Gastroesophageal sphincter (tissue), 3 donors: ENCODE measurements at regions not wholly inside any gene's neighbourhood (a gene's known extent, or its start where the extent isn't known, plus 50 kb on each side); places are given as distances from the start of the nearest gene placed in this dataset.

ENCODE experiments used
- EP300 ChIP-seq: sonication (generic); formaldehyde crosslinking; IDR thresholded peaks from one replicate; pipeline ENCODE4 v1.6.1; 2017; ENCODE audit warnings: antibody characterized with exemption, mild to moderate bottlenecking
- TF ChIP-seq, protein P1 (sequence below), 4 experiments: fragments of 200-600 bp in 2 of 4; fragments of 450-650 bp in 2 of 4; sonication (generic) in 1 of 4; IDR thresholded peaks; one replicate each; pipeline ENCODE4 v1.5.1; 2017 to 2019; ENCODE audit warnings: antibody characterized with exemption in 4 of 4, mild to moderate bottlenecking in 2 of 4, moderate library complexity in 2 of 4

DNA sequence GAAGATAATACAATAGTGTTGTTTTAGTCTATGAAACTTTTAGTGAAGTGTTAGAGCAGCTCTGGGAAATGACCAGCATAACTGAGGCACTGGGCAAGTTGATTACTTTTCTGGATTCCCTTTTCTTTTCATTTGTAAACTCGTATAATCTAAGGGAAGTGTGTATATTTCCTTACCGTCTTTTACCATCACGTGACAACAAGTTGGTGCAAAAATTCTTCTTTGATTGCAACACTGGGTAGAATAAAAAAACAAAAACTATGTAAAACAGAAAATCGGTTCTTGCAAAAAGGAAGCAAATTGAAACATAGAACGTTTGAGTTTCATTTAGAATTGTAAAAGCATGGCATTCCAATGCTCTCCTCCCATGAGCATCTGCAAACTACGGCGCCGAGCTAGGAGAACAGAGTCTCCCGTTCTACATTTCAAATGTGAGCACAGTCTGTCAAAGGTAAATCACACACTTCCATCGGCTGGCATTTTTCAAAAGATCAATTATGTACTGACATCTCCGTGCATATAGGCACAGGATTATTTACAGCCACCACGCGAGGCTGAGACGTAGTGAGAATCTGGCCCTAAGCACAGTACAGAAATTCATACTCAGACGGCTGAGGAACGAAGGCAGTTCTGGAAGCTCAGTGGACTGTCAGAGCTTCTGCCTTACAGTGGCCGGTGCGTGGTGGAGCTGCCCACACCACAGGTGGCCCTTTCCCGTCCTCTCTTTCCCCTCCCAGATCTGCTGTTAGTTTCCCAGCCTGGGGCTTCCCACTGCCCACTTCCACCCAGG lies 314.0 kb downstream of the BMP7 start:
- TF ChIP-seq, protein P1, sequence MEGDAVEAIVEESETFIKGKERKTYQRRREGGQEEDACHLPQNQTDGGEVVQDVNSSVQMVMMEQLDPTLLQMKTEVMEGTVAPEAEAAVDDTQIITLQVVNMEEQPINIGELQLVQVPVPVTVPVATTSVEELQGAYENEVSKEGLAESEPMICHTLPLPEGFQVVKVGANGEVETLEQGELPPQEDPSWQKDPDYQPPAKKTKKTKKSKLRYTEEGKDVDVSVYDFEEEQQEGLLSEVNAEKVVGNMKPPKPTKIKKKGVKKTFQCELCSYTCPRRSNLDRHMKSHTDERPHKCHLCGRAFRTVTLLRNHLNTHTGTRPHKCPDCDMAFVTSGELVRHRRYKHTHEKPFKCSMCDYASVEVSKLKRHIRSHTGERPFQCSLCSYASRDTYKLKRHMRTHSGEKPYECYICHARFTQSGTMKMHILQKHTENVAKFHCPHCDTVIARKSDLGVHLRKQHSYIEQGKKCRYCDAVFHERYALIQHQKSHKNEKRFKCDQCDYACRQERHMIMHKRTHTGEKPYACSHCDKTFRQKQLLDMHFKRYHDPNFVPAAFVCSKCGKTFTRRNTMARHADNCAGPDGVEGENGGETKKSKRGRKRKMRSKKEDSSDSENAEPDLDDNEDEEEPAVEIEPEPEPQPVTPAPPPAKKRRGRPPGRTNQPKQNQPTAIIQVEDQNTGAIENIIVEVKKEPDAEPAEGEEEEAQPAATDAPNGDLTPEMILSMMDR (IDR thresholded peaks at IDR 0.05), result no peak
- no peak for TF ChIP-seq EP300
